Hippocampal formation (tissue), 2 donors: ENCODE measurements at regions not wholly inside any gene's neighbourhood (a gene's known extent, or its start where the extent isn't known, plus 50 kb on each side); places are given as distances from the start of the nearest gene placed in this dataset.

Experiments
- DNase-seq, 2 donors: peaks; one replicate each; lab custom pipeline; 2025; lab: John Stamatoyannopoulos, UW

GRCh38 chr15:31975830-31976229, 54.5 kb upstream of the CHRNA7 start:
- DNase-seq, result no peak

- no peak for DNase-seq
Measured at GRCh38 chr15:31977138-31977537, 53.2 kb upstream of the CHRNA7 start.

GRCh38 chr15:31977812-31978661, 52.3 kb upstream of the CHRNA7 start:
- DNase-seq, result peak; percentile 4 to 59
